ENCODE measurements at regions not wholly inside any gene's neighbourhood (a gene's known extent, or its start where the extent isn't known, plus 50 kb on each side); places are given as distances from the start of the nearest gene placed in this dataset.

GRCh38 chr14:48563489-48563888, 888.1 kb upstream of the MDGA2 start:
- no peak for TF ChIP-seq CTCF (IDR thresholded peaks at IDR 0.05)
- TF ChIP-seq EP300 (IDR thresholded peaks at IDR 0.05), result no peak

Data from ovary (tissue), 3 donors.